DOHH2 (cell line): ENCODE measurements at regions not wholly inside any gene's neighbourhood (a gene's known extent, or its start where the extent isn't known, plus 50 kb on each side); places are given as distances from the start of the nearest gene placed in this dataset.

Experiments used
- H3F3A ChIP-seq: fragments of 200-600 bp; sonication (generic), shearing (Covaris generic); 2 replicates; pipeline ENCODE4 v1.6.0; 2016; ENCODE audit warnings: antibody characterized with exemption, mild to moderate bottlenecking; ENCODE audit not compliant: control insufficient read depth, insufficient read depth
- H3K27ac ChIP-seq: fragments of 200-600 bp; sonication (generic); 2 replicates; pipeline ENCODE4 v1.5.1; 2014; ENCODE audit warnings: low read depth, mild to moderate bottlenecking, low read length, moderate library complexity
- H3K27me3 ChIP-seq: fragments of 200-600 bp; sonication (generic); 2 replicates; pipeline ENCODE4 v1.6.1; 2014; ENCODE audit warnings: mild to moderate bottlenecking, low read length, mixed read lengths; ENCODE audit not compliant: control insufficient read depth
- H3K36me3 ChIP-seq: fragments of 200-600 bp; sonication (generic); 2 replicates; pipeline ENCODE4 v1.6.1; 2014; ENCODE audit warnings: mild to moderate bottlenecking, low read length, moderate library complexity, mixed read lengths; ENCODE audit not compliant: control insufficient read depth
- H3K4me1 ChIP-seq: fragments of 200-600 bp; sonication (generic); 2 replicates; pipeline ENCODE4 v1.6.1; 2014; ENCODE audit warnings: mild to moderate bottlenecking, low read length, mixed read lengths; ENCODE audit not compliant: control insufficient read depth
- H3K4me2 ChIP-seq: fragments of 200-600 bp; sonication (generic); 2 replicates; pipeline ENCODE4 v1.6.0; 2014; ENCODE audit warnings: mild to moderate bottlenecking, low read length, moderate library complexity
- H3K4me3 ChIP-seq: fragments of 200-600 bp; sonication (generic); 2 replicates; pipeline ENCODE4 v1.5.1; 2014; ENCODE audit warnings: mild to moderate bottlenecking, low read length, mixed read lengths
- H3K79me2 ChIP-seq: fragments of 200-600 bp; sonication (generic); 2 replicates; pipeline ENCODE4 v1.6.1; 2014; ENCODE audit warnings: mild to moderate bottlenecking, low read length, mixed read lengths; ENCODE audit not compliant: control insufficient read depth
- H3K9me2 ChIP-seq: fragments of 200-600 bp; sonication (generic); replicated peaks from 2 replicates; pipeline ENCODE4 v1.6.1; 2014; ENCODE audit warnings: mild to moderate bottlenecking, low read length, mixed read lengths; ENCODE audit not compliant: control insufficient read depth
- H3K9me3 ChIP-seq: fragments of 200-600 bp; sonication (generic); 2 replicates; pipeline ENCODE4 v1.6.1; 2014; ENCODE audit warnings: antibody characterized with exemption, low read length, mixed read lengths; ENCODE audit not compliant: control insufficient read depth, insufficient read depth
- H4K20me1 ChIP-seq: fragments of 200-600 bp; sonication (generic); 2 replicates; pipeline ENCODE4 v1.6.0; 2014; ENCODE audit warnings: low read depth, mild to moderate bottlenecking, antibody characterized with exemption, low read length, moderate library complexity; ENCODE audit not compliant: control insufficient read depth, insufficient read depth
- CTCF ChIP-seq: fragments of 200-600 bp; sonication (generic); IDR thresholded peaks from one replicate; pipeline ENCODE4 v1.5.1; 2014; ENCODE audit warnings: antibody characterized with exemption, mild to moderate bottlenecking, low read depth, low read length; ENCODE audit not compliant: poor library complexity, severe bottlenecking
- EZH2phosphoT487 ChIP-seq: fragments of 200-600 bp; sonication (generic); IDR thresholded peaks from 2 replicates; pipeline ENCODE4 v1.6.1; 2017; ENCODE audit warnings: borderline replicate concordance, mild to moderate bottlenecking, antibody characterized with exemption, low read length, moderate library complexity, mixed read lengths

GRCh38 chr15:47862402-47862801 lies 145.1 kb downstream of the SEMA6D start:
- Histone ChIP-seq H3K4me2 (no peak overlapping the region), H3K36me3 (no peaks in the 10 kb centered on the region), H3K9me3 (no peaks in the 10 kb centered on the region), H3K79me2 (no peaks in the 10 kb centered on the region), H3K27ac (no peak overlapping the region), H4K20me1 (no peaks in the 10 kb centered on the region), H3K4me3 (no peak overlapping the region), H3K9me2 (no peaks in the 10 kb centered on the region), H3F3A (no peaks in the 10 kb centered on the region), H3K27me3 (no peaks in the 10 kb centered on the region), H3K4me1 (no peaks in the 10 kb centered on the region)
- TF ChIP-seq CTCF (no peak), EZH2phosphoT487 (no peak)

- H3K27ac ChIP-seq, result no peak overlapping the region
- H4K20me1 ChIP-seq, result no peaks in the 10 kb centered on the region
- no peaks in the 10 kb centered on the region for H3K36me3 ChIP-seq
- H3K9me3 ChIP-seq, result no peaks in the 10 kb centered on the region
- TF ChIP-seq EZH2phosphoT487, result no peak
- no peak for TF ChIP-seq CTCF
- no peaks in the 10 kb centered on the region for H3K27me3 ChIP-seq
- no peak overlapping the region for H3K4me3 ChIP-seq
- H3F3A ChIP-seq, result no peaks in the 10 kb centered on the region
- H3K9me2 ChIP-seq, result no peaks in the 10 kb centered on the region
- no peak overlapping the region for H3K4me2 ChIP-seq
- no peaks in the 10 kb centered on the region for H3K79me2 ChIP-seq
- H3K4me1 ChIP-seq, result no peaks in the 10 kb centered on the region
Observed at GRCh38 chr15:47866446-47866845, 149.1 kb downstream of the SEMA6D start.

GRCh38 chr15:47870300-47870955 lies 153.1 kb downstream of the SEMA6D start:
- no peaks in the 10 kb centered on the region for H3K79me2 ChIP-seq
- H3F3A ChIP-seq, result no peaks in the 10 kb centered on the region
- no peak overlapping the region for H3K27ac ChIP-seq
- no peaks in the 10 kb centered on the region for H3K4me1 ChIP-seq
- H3K9me3 ChIP-seq, result no peaks in the 10 kb centered on the region
- H3K9me2 ChIP-seq, result no peaks in the 10 kb centered on the region
- H4K20me1 ChIP-seq, result no peaks in the 10 kb centered on the region
- TF ChIP-seq CTCF, result no peak
- no peak for TF ChIP-seq EZH2phosphoT487
- no peak overlapping the region for H3K4me2 ChIP-seq
- no peaks in the 10 kb centered on the region for H3K36me3 ChIP-seq
- no peaks in the 10 kb centered on the region for H3K27me3 ChIP-seq
- no peak overlapping the region for H3K4me3 ChIP-seq
